WI38 (cell line): ENCODE measurements at regions not wholly inside any gene's neighbourhood (a gene's known extent, or its start where the extent isn't known, plus 50 kb on each side); places are given as distances from the start of the nearest gene placed in this dataset.

Source experiments
- H3K4me3 ChIP-seq: 2 replicates; pipeline ENCODE4 v1.5.1; 2011; ENCODE audit warnings: low read depth, mild to moderate bottlenecking, control low read depth, low read length
- CTCF ChIP-seq: IDR thresholded peaks from 2 replicates; pipeline ENCODE4 v1.5.1; 2012; ENCODE audit warnings: low read depth, mild to moderate bottlenecking, control low read depth, low read length

- no peak for TF ChIP-seq CTCF
- H3K4me3 ChIP-seq, result no peak overlapping the region
Measured at GRCh38 chr3:163766112-163766511, 1312.2 kb downstream of the SI start.

GRCh38 chr3:163753033-163753432 is 1325.3 kb downstream of the SI start:
- no peak for TF ChIP-seq CTCF
- no peak overlapping the region for H3K4me3 ChIP-seq

GRCh38 chr3:163745204-163745603 is 1333.1 kb downstream of the SI start:
- no peak for TF ChIP-seq CTCF
- no peak overlapping the region for H3K4me3 ChIP-seq

- TF ChIP-seq CTCF, result no peak
- H3K4me3 ChIP-seq, result no peak overlapping the region
Measured at GRCh38 chr3:163735394-163735793, 1342.9 kb downstream of the SI start.

- H3K4me3 ChIP-seq, result no peak overlapping the region
- TF ChIP-seq CTCF, result no peak
Measured at GRCh38 chr3:163730684-163731083, 1347.6 kb downstream of the SI start.

GRCh38 chr3:163726125-163726524 is 1352.2 kb downstream of the SI start:
- TF ChIP-seq CTCF, result no peak
- H3K4me3 ChIP-seq, result no peak overlapping the region

- TF ChIP-seq CTCF, result no peak
- no peak overlapping the region for H3K4me3 ChIP-seq
Measured at GRCh38 chr3:163722405-163722804, 1355.9 kb downstream of the SI start.
